PFSK-1 (cell line): ENCODE measurements at regions not wholly inside any gene's neighbourhood (a gene's known extent, or its start where the extent isn't known, plus 50 kb on each side); places are given as distances from the start of the nearest gene placed in this dataset.

Source experiments
- POLR2AphosphoS5 ChIP-seq: IDR thresholded peaks from 2 replicates; pipeline ENCODE4 v1.6.1; 2012; ENCODE audit warnings: low read depth, mild to moderate bottlenecking, control low read depth, low read length, moderate library complexity
- REST ChIP-seq, 2 experiments: IDR thresholded peaks; 2 replicates each; pipeline versions ENCODE4 v1.6.1 to v1.8.0; 2011 to 2012; ENCODE audit warnings: low read depth in 2 of 2, low read length in 2 of 2, control low read depth in 1 of 2, inconsistent platforms in 1 of 2, mild to moderate bottlenecking in 1 of 2, moderate library complexity in 1 of 2; ENCODE audit not compliant: insufficient read depth in 1 of 2

DNA sequence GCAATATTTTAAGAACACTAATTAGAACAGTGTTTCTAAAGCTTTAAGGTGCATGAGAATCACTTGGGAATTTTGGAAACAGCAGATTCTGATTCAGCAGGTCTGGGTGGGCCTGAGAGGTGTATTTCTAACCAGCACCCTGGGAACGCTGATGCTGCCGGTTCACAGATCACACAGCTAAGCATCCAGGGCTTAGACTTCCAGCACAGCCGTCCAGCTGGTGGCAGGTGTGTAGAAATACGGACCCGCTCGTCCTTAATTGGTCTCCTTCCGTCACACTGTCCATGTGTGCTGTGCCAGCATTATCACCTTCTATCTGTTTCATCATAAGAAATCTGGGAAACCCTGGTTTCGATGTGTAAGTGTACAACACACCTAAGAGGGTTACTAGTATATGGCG is 1029.0 kb downstream of the EFNB2 start:
- TF ChIP-seq REST (IDR thresholded peaks at IDR 0.05; ENCODE audit: insufficient read depth in 1 of 2, low read depth in 2 of 2, low read length in 2 of 2) (no peak), POLR2AphosphoS5 (no peak)
